ENCODE measurements at regions not wholly inside any gene's neighbourhood (a gene's known extent, or its start where the extent isn't known, plus 50 kb on each side); places are given as distances from the start of the nearest gene placed in this dataset.

- Histone ChIP-seq H3K36me3 (no peaks in the 10 kb centered on the region), H3K4me1 (peaks cover 0 to 3% of the 10 kb centered on the region in 2 donors), H3K27me3 (no peaks in the 10 kb centered on the region), H3K27ac (no peak overlapping the region), H3K9me3 (no peaks in the 10 kb centered on the region), H3K4me3 (no peak overlapping the region)
- no peak for DNase-seq
- intact Hi-C loops (cut with DNase I; ENCODE audit: low total_unique reads) (no loop called here), in situ Hi-C loops (cut with MboI; ENCODE audit: low sequenced_read_pairs in 4 of 4) (no loop called here)
- ATAC-seq = no peak
- no peak for TF ChIP-seq POLR2A (IDR thresholded peaks at IDR 0.05)
- no peak for TF ChIP-seq CTCF (IDR thresholded peaks at IDR 0.05 in 4 of 5, conservative IDR thresholded peaks at IDR 0.05 in 1 of 5)
These were observed 57.4 kb upstream of the PRRC2C start for GRCh38 chr1:171427852-171428471.

GRCh38 chr1:171429137-171429536, 56.2 kb upstream of the PRRC2C start:
- no peak for DNase-seq
- Histone ChIP-seq H3K9me3 (no peaks in the 10 kb centered on the region), H3K36me3 (no peaks in the 10 kb centered on the region), H3K27ac (no peak overlapping the region), H3K4me1 (peaks cover 0 to 3% of the 10 kb centered on the region in 2 donors), H3K4me3 (no peak overlapping the region), H3K27me3 (no peaks in the 10 kb centered on the region)
- intact Hi-C loops (cut with DNase I; ENCODE audit: low total_unique reads) (no loop called here), in situ Hi-C loops (cut with MboI; ENCODE audit: low sequenced_read_pairs in 4 of 4) (no loop called here)
- TF ChIP-seq POLR2A (IDR thresholded peaks at IDR 0.05) (no peak), CTCF (IDR thresholded peaks at IDR 0.05 in 4 of 5, conservative IDR thresholded peaks at IDR 0.05 in 1 of 5) (no peak)
- ATAC-seq = no peak

GRCh38 chr1:171431994-171432393, 53.3 kb upstream of the PRRC2C start:
- H3K4me3 ChIP-seq = no peak overlapping the region
- peaks cover 0 to 3% of the 10 kb centered on the region in 2 donors for H3K4me1 ChIP-seq
- TF ChIP-seq POLR2A (IDR thresholded peaks at IDR 0.05) = no peak
- no peak for TF ChIP-seq CTCF (IDR thresholded peaks at IDR 0.05 in 4 of 5, conservative IDR thresholded peaks at IDR 0.05 in 1 of 5)
- no peaks in the 10 kb centered on the region for H3K27me3 ChIP-seq
- no peaks in the 10 kb centered on the region for H3K9me3 ChIP-seq
- no peak overlapping the region for H3K27ac ChIP-seq
- H3K36me3 ChIP-seq = no peaks in the 10 kb centered on the region
- no peak for ATAC-seq
- no peak for DNase-seq
- intact Hi-C loops (cut with DNase I; ENCODE audit: low total_unique reads) (no loop called here), in situ Hi-C loops (cut with MboI; ENCODE audit: low sequenced_read_pairs in 4 of 4) (no loop called here)

DNA sequence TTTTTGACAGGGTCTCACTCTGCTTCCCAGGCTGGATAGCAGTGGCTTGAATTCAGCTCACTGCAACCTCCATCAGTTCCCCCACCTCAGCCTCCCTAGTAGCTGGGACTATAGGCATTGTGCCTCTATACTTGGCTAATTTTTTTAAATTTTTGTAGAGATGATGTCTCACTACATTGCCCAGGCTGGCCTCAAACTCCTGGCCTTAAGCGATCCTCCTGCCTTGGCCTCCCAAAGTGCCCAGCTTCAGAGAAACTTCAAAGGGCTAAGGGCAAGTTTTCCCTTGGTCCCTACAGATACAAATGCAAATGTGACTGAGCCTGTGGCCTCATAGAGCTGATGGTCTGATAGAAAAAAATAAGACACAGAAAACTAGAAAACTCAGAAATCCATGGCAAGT, 52.9 kb upstream of the PRRC2C start:
- no peaks in the 10 kb centered on the region for H3K9me3 ChIP-seq
- H3K4me1 ChIP-seq = peaks cover 0 to 3% of the 10 kb centered on the region in 2 donors
- no peaks in the 10 kb centered on the region for H3K27me3 ChIP-seq
- no peak for ATAC-seq
- no peak for DNase-seq
- no peak overlapping the region for H3K4me3 ChIP-seq
- in situ Hi-C loops (cut with MboI; ENCODE audit: low sequenced_read_pairs in 4 of 4) = no loop called here
- no peaks in the 10 kb centered on the region for H3K36me3 ChIP-seq
- TF ChIP-seq POLR2A (IDR thresholded peaks at IDR 0.05) = no peak
- no peak for TF ChIP-seq CTCF (IDR thresholded peaks at IDR 0.05 in 4 of 5, conservative IDR thresholded peaks at IDR 0.05 in 1 of 5)
- H3K27ac ChIP-seq = no peak overlapping the region
- intact Hi-C loops (cut with DNase I; ENCODE audit: low total_unique reads) = no loop called here

GRCh38 chr1:171433451-171433850, 51.9 kb upstream of the PRRC2C start:
- DNase-seq (no peak), ATAC-seq (no peak)
- Histone ChIP-seq H3K4me3 (no peak overlapping the region), H3K36me3 (no peaks in the 10 kb centered on the region), H3K27ac (no peak overlapping the region), H3K9me3 (no peaks in the 10 kb centered on the region), H3K27me3 (no peaks in the 10 kb centered on the region), H3K4me1 (no peaks in the 10 kb centered on the region)
- in situ Hi-C loops (cut with MboI; ENCODE audit: low sequenced_read_pairs in 4 of 4) = no loop called here
- intact Hi-C loops (cut with DNase I; ENCODE audit: low total_unique reads) = no loop called here
- TF ChIP-seq POLR2A (IDR thresholded peaks at IDR 0.05) = no peak
- TF ChIP-seq CTCF (IDR thresholded peaks at IDR 0.05 in 4 of 5, conservative IDR thresholded peaks at IDR 0.05 in 1 of 5) = no peak

Measured in gastrocnemius medialis (tissue), 4 donors.